HepG2 (cell line): ENCODE measurements at regions not wholly inside any gene's neighbourhood (a gene's known extent, or its start where the extent isn't known, plus 50 kb on each side); places are given as distances from the start of the nearest gene placed in this dataset.

ENCODE experiments used
- ATAC-seq: fragments of 200-7000 bp; cut with Tn5 transposase; 3 replicates; pipeline ENCODE4 v1.9.1; 2020; ENCODE audit warnings: mild to moderate bottlenecking, moderate library complexity
- BruUV-seq: library from RNA; stranded (reverse); fragments of 400-500 nt; replicated peaks from 2 replicates; lab custom pipeline; 2021; lab: Mats Ljungman, UMichigan
- CTCF ChIA-PET: fragments of 300-600 bp; formaldehyde crosslinking; extraction: SDS; loops from one replicate; lab custom pipeline; 2021; ENCODE audit warnings: low total read pairs, inconsistent platforms, low intra/inter-chr PET ratio; lab: Yijun Ruan, JAX
- POLR2A ChIA-PET: fragments of 350-600 bp; sonication (Branson Sonifier 250); formaldehyde crosslinking; loops from one replicate; lab custom pipeline; 2020; ENCODE audit warnings: antibody characterized with exemption, inconsistent platforms; lab: Yijun Ruan, JAX
- DNase-seq: peaks from one replicate; pipeline ENCODE4 v3.0.0-alpha.2; 2015; ENCODE audit warnings: low spot score
- FAIRE-seq: peaks from 3 replicates; lab custom pipeline; 2011; peaks lifted over from hg19 to GRCh38; lab: Jason Lieb, UNC
- H2AFZ ChIP-seq: one replicate; pipeline ENCODE4 v1.6.1; 2011; ENCODE audit warnings: low read length, inconsistent platforms
- H3K27ac ChIP-seq: fragments of 300-600 bp; 3 replicates; pipeline ENCODE4 v1.8.0; 2011; ENCODE audit warnings: mixed run types, mild to moderate bottlenecking, mixed read lengths, low read length, inconsistent platforms; ENCODE audit not compliant: insufficient read depth; ENCODE audit errors: extremely low read length
- H3K27me3 ChIP-seq, 2 experiments: fragments of 200-600 bp in 1 of 2; 2 replicates in 1 of 2; 3 replicates in 1 of 2; pipeline versions ENCODE4 v1.6.0 to v1.8.0; 2011; ENCODE audit warnings: low read length in 2 of 2, mild to moderate bottlenecking in 2 of 2, moderate library complexity in 2 of 2, inconsistent platforms in 1 of 2; ENCODE audit not compliant: insufficient read depth in 2 of 2, control insufficient read depth in 1 of 2
- H3K36me3 ChIP-seq, 2 experiments: fragments of 200-600 bp in 1 of 2; replicated peaks in 1 of 2; 2 replicates in 1 of 2; 3 replicates in 1 of 2; pipeline versions ENCODE4 v1.5.1 to v1.8.0; 2011; ENCODE audit warnings: low read length in 2 of 2, inconsistent platforms in 1 of 2; ENCODE audit not compliant: insufficient read depth in 2 of 2, control insufficient read depth in 1 of 2
- H3K4me1 ChIP-seq: 2 replicates; pipeline ENCODE4 v1.5.1; 2012; ENCODE audit warnings: low read length, inconsistent platforms; ENCODE audit not compliant: insufficient read depth
- H3K4me2 ChIP-seq: 2 replicates; pipeline ENCODE4 v1.6.0; 2011; ENCODE audit warnings: low read depth, low read length, inconsistent platforms
- H3K4me3 ChIP-seq, 3 experiments: fragments of 200-600 bp in 1 of 3; sonication (generic), shearing (Covaris generic) in 1 of 3; replicated peaks in 1 of 3; 2 replicates each; pipeline ENCODE4 v1.5.1; 2011 to 2016; ENCODE audit warnings: low read length in 3 of 3, inconsistent platforms in 2 of 3, low read depth in 2 of 3, mild to moderate bottlenecking in 2 of 3, control low read depth in 1 of 3, mixed read lengths in 1 of 3; ENCODE audit not compliant: insufficient read depth in 1 of 3
- H3K79me2 ChIP-seq: one replicate; pipeline ENCODE4 v1.6.1; 2011; ENCODE audit warnings: low read length, inconsistent platforms; ENCODE audit not compliant: insufficient read depth
- H3K9ac ChIP-seq: 2 replicates; pipeline ENCODE4 v1.6.0; 2011; ENCODE audit warnings: mild to moderate bottlenecking, low read depth, low read length, inconsistent platforms; ENCODE audit not compliant: insufficient read depth
- H3K9me3 ChIP-seq: 2 replicates; pipeline ENCODE4 v1.5.1; 2012; ENCODE audit warnings: mild to moderate bottlenecking, low read length
- H4K20me1 ChIP-seq: 2 replicates; pipeline ENCODE4 v1.6.0; 2011; ENCODE audit warnings: inconsistent platforms, mild to moderate bottlenecking, low read length, moderate library complexity; ENCODE audit not compliant: insufficient read depth
- ZNF3 ChIP-seq: IDR thresholded peaks from 2 replicates; pipeline ENCODE4 v1.7.0; 2017; ENCODE audit warnings: inconsistent platforms
- WGBS: methylation state at CpG from one replicate; pipeline ENCODE4 v1.1.6; 2017; ENCODE audit warnings: low lambda C conversion rate; 5-methylcytosine and 5-hydroxymethylcytosine counted together
- in situ Hi-C: cut with HindIII; loops from 2 replicates; pipeline ENCODE4 v1.10.0; 2017; ENCODE audit warnings: low pct_unique_long_range_greater_than_20kb; ENCODE audit not compliant: extremely low pct_ligation_motif_present
- intact Hi-C: fragments of 100-400 bp; cut with micrococcal nuclease; formaldehyde crosslinking; loops from one replicate; pipeline ENCODE4 v1.10.0; 2022; ENCODE audit not compliant: unreplicated experiment
- TF ChIP-seq, protein P1 (sequence below): sonication (generic); formaldehyde crosslinking; IDR thresholded peaks from 2 replicates; pipeline ENCODE4 v1.8.1; 2022; ENCODE audit warnings: low read depth, mild to moderate bottlenecking, missing genetic modification reagents
- TF ChIP-seq, protein P2 (sequence below): sonication (generic); formaldehyde crosslinking; IDR thresholded peaks from 2 replicates; pipeline ENCODE4 v1.9.0; 2022; ENCODE audit warnings: low read depth, missing genetic modification reagents

DNA sequence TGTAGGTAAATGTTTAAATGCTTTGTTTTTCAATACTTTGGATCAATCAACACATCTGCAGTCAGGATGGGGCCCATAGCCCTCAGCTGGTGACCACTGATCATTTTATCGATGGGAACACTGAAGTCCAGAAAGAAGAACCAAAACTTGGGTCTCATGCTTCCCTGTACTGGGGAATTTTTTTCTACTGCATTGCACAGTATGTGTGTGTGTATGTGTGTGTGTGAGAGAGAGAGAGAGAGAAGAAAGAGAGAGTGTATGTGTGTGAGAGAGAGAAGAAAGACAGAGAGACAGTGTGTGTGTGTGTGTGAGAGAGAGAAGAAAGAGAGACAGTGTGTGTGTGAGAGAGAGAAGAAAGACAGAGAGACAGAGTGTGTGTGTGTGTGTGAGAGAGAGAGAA is 202.9 kb upstream of the MSX2 start:
- H3K9ac ChIP-seq, result no peak overlapping the region
- BruUV-seq, result no TSS peak
- no peak overlapping the region for H3K27ac ChIP-seq
- TF ChIP-seq, protein P1, sequence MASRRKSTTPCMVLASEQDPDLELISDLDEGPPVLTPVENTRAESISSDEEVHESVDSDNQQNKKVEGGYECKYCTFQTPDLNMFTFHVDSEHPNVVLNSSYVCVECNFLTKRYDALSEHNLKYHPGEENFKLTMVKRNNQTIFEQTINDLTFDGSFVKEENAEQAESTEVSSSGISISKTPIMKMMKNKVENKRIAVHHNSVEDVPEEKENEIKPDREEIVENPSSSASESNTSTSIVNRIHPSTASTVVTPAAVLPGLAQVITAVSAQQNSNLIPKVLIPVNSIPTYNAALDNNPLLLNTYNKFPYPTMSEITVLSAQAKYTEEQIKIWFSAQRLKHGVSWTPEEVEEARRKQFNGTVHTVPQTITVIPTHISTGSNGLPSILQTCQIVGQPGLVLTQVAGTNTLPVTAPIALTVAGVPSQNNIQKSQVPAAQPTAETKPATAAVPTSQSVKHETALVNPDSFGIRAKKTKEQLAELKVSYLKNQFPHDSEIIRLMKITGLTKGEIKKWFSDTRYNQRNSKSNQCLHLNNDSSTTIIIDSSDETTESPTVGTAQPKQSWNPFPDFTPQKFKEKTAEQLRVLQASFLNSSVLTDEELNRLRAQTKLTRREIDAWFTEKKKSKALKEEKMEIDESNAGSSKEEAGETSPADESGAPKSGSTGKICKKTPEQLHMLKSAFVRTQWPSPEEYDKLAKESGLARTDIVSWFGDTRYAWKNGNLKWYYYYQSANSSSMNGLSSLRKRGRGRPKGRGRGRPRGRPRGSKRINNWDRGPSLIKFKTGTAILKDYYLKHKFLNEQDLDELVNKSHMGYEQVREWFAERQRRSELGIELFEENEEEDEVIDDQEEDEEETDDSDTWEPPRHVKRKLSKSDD (CRISPR knock-in tag), result no peak
- TF ChIP-seq, protein P2, sequence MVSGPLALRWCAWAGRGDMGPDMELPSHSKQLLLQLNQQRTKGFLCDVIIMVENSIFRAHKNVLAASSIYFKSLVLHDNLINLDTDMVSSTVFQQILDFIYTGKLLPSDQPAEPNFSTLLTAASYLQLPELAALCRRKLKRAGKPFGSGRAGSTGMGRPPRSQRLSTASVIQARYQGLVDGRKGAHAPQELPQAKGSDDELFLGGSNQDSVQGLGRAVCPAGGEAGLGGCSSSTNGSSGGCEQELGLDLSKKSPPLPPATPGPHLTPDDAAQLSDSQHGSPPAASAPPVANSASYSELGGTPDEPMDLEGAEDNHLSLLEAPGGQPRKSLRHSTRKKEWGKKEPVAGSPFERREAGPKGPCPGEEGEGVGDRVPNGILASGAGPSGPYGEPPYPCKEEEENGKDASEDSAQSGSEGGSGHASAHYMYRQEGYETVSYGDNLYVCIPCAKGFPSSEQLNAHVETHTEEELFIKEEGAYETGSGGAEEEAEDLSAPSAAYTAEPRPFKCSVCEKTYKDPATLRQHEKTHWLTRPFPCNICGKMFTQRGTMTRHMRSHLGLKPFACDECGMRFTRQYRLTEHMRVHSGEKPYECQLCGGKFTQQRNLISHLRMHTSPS (CRISPR knock-in tag), result no peak
- TF ChIP-seq ZNF3 (CRISPR knock-in tag), result no peak
- 55% methylated on average over 1 of the region's 1 CpG for WGBS
- H3K36me3 ChIP-seq, result no peaks in the 10 kb centered on the region
- no peak overlapping the region for H3K4me2 ChIP-seq
- H3K4me1 ChIP-seq, result peaks cover 18% of the 10 kb centered on the region
- ChIA-PET CTCF (no interaction called here), POLR2A (no interaction called here)
- H3K9me3 ChIP-seq, result no peaks in the 10 kb centered on the region
- H3K27me3 ChIP-seq, result no peaks in the 10 kb centered on the region
- H2AFZ ChIP-seq, result no peak overlapping the region
- H3K79me2 ChIP-seq, result no peaks in the 10 kb centered on the region
- ATAC-seq (no peak), DNase-seq (no peak), FAIRE-seq (no peak)
- intact Hi-C loops (no loop called here), in situ Hi-C loops (no loop called here)
- H3K4me3 ChIP-seq, result no peak overlapping the region
- no peaks in the 10 kb centered on the region for H4K20me1 ChIP-seq
